DND-41 (cell line): ENCODE measurements at regions not wholly inside any gene's neighbourhood (a gene's known extent, or its start where the extent isn't known, plus 50 kb on each side); places are given as distances from the start of the nearest gene placed in this dataset.
"Not testable (repeated sequence)": the region's sequence is repeated elsewhere in the genome, so short reads cannot be mapped to it uniquely, and the experiment has no call there.

ENCODE experiments used
- ATAC-seq: fragments of 200-7000 bp; cut with Tn5 transposase; 3 replicates; pipeline ENCODE4 v1.9.1; 2021; ENCODE audit warnings: low read depth; ENCODE audit not compliant: insufficient read depth
- DNase-seq: peaks from one replicate; pipeline ENCODE4 v3.0.0-alpha.2; 2020
- H2AFZ ChIP-seq: 2 replicates; pipeline ENCODE4 v1.6.0; 2012; ENCODE audit warnings: low read depth, low read length
- H3K27ac ChIP-seq: 2 replicates; pipeline ENCODE4 v1.5.1; 2012; ENCODE audit warnings: low read length, inconsistent platforms
- H3K27me3 ChIP-seq: fragments of 200-600 bp; sonication (generic); 2 replicates; pipeline ENCODE4 v1.6.0; 2012; ENCODE audit warnings: low read length, mild to moderate bottlenecking, inconsistent platforms; ENCODE audit not compliant: insufficient read depth, poor library complexity
- H3K36me3 ChIP-seq: 2 replicates; pipeline ENCODE4 v1.5.1; 2012; ENCODE audit warnings: low read length, inconsistent platforms; ENCODE audit not compliant: insufficient read depth
- H3K4me1 ChIP-seq: 2 replicates; pipeline ENCODE4 v1.5.1; 2012; ENCODE audit warnings: mild to moderate bottlenecking, low read length; ENCODE audit not compliant: insufficient read depth
- H3K4me2 ChIP-seq: 2 replicates; pipeline ENCODE4 v1.6.0; 2012; ENCODE audit warnings: mild to moderate bottlenecking, moderate library complexity, low read length, inconsistent platforms; ENCODE audit not compliant: insufficient read depth
- H3K4me3 ChIP-seq, 2 experiments: fragments of 200-600 bp in 1 of 2; shearing (Covaris generic) in 1 of 2; 2 replicates each; pipeline ENCODE4 v1.5.1; 2012 to 2016; ENCODE audit warnings: inconsistent platforms in 2 of 2, low read length in 2 of 2, mild to moderate bottlenecking in 2 of 2, low read depth in 1 of 2, moderate library complexity in 1 of 2
- H3K79me2 ChIP-seq: 2 replicates; pipeline ENCODE4 v1.6.0; 2012; ENCODE audit warnings: low read length, inconsistent platforms; ENCODE audit not compliant: insufficient read depth
- H3K9ac ChIP-seq: 2 replicates; pipeline ENCODE4 v1.6.0; 2012; ENCODE audit warnings: low read depth, mild to moderate bottlenecking, inconsistent platforms, low read length, moderate library complexity
- H3K9me3 ChIP-seq: 2 replicates; pipeline ENCODE4 v1.5.1; 2012; ENCODE audit warnings: low read length, moderate library complexity, mild to moderate bottlenecking, inconsistent platforms; ENCODE audit not compliant: insufficient read depth, severe bottlenecking
- H4K20me1 ChIP-seq: 2 replicates; pipeline ENCODE4 v1.6.0; 2012; ENCODE audit warnings: low read length; ENCODE audit not compliant: insufficient read depth
- CTCF ChIP-seq: IDR thresholded peaks from 2 replicates; pipeline ENCODE4 v1.5.1; 2012; ENCODE audit warnings: borderline replicate concordance, low read length, moderate library complexity, mild to moderate bottlenecking; ENCODE audit not compliant: poor library complexity, severe bottlenecking; ENCODE audit errors: extremely low read depth
- EZH2 ChIP-seq: IDR thresholded peaks from 3 replicates; pipeline ENCODE4 v1.6.1; 2012; ENCODE audit warnings: borderline replicate concordance, low read depth, mild to moderate bottlenecking, moderate library complexity, low read length, inconsistent platforms; ENCODE audit not compliant: severe bottlenecking

GRCh38 chr14:48575772-48576171 lies 900.4 kb upstream of the MDGA2 start:
- no peak for DNase-seq
- ATAC-seq, result no peak
- H3K27ac ChIP-seq, result no peak overlapping the region
- no peak overlapping the region for H3K4me3 ChIP-seq
- TF ChIP-seq CTCF (no peak), EZH2 (no peak)
- no peaks in the 10 kb centered on the region for H3K9me3 ChIP-seq
- no peaks in the 10 kb centered on the region for H3K27me3 ChIP-seq
- H3K9ac ChIP-seq, result no peak overlapping the region
- H4K20me1 ChIP-seq, result no peaks in the 10 kb centered on the region
- H2AFZ ChIP-seq, result no peak overlapping the region
- H3K79me2 ChIP-seq, result no peaks in the 10 kb centered on the region
- no peaks in the 10 kb centered on the region for H3K36me3 ChIP-seq
- H3K4me2 ChIP-seq, result no peak overlapping the region
- no peaks in the 10 kb centered on the region for H3K4me1 ChIP-seq

GRCh38 chr14:48568688-48569087 lies 893.3 kb upstream of the MDGA2 start:
- Histone ChIP-seq H3K27ac (no peak overlapping the region), H3K79me2 (no peaks in the 10 kb centered on the region), H2AFZ (no peak overlapping the region), H4K20me1 (no peaks in the 10 kb centered on the region), H3K9ac (no peak overlapping the region), H3K4me2 (no peak overlapping the region), H3K4me3 (no peak overlapping the region), H3K27me3 (no peaks in the 10 kb centered on the region), H3K9me3 (no peaks in the 10 kb centered on the region), H3K36me3 (no peaks in the 10 kb centered on the region), H3K4me1 (no peaks in the 10 kb centered on the region)
- no peak for ATAC-seq
- DNase-seq, result no peak
- TF ChIP-seq EZH2 (no peak), CTCF (no peak)

GRCh38 chr14:48568252-48568651 lies 892.8 kb upstream of the MDGA2 start:
- H2AFZ ChIP-seq, result no peak overlapping the region
- TF ChIP-seq CTCF (no peak), EZH2 (no peak)

GRCh38 chr14:48563489-48563888 lies 888.1 kb upstream of the MDGA2 start:
- Histone ChIP-seq H3K9ac (no peak overlapping the region), H3K27me3 (no peaks in the 10 kb centered on the region), H4K20me1 (no peaks in the 10 kb centered on the region), H3K4me3 (no peak overlapping the region), H3K4me1 (no peaks in the 10 kb centered on the region), H3K27ac (no peak overlapping the region), H3K79me2 (no peaks in the 10 kb centered on the region), H3K4me2 (no peak overlapping the region), H3K36me3 (no peaks in the 10 kb centered on the region), H2AFZ (no peak overlapping the region), H3K9me3 (no peaks in the 10 kb centered on the region)
- DNase-seq (no peak), ATAC-seq (no peak)
- TF ChIP-seq CTCF (no peak), EZH2 (no peak)

More at GRCh38 chr14:48568252-48568651, 892.8 kb upstream of the MDGA2 start:
- H4K20me1 ChIP-seq, result no peaks in the 10 kb centered on the region
- no peak overlapping the region for H3K9ac ChIP-seq
- DNase-seq, result no peak
- no peak overlapping the region for H3K27ac ChIP-seq
- ATAC-seq, result no peak
- no peaks in the 10 kb centered on the region for H3K27me3 ChIP-seq
- no peaks in the 10 kb centered on the region for H3K4me1 ChIP-seq
- no peaks in the 10 kb centered on the region for H3K79me2 ChIP-seq
- H3K4me2 ChIP-seq, result no peak overlapping the region
- H3K9me3 ChIP-seq, result no peaks in the 10 kb centered on the region
- H3K4me3 ChIP-seq, result no peak overlapping the region
- H3K36me3 ChIP-seq, result no peaks in the 10 kb centered on the region

- H3K4me1 ChIP-seq, H3K9me3 ChIP-seq, H3K4me3 ChIP-seq, ATAC-seq, H3K4me2 ChIP-seq, H3K9ac ChIP-seq, H4K20me1 ChIP-seq, H3K79me2 ChIP-seq, H3K36me3 ChIP-seq, H2AFZ ChIP-seq, DNase-seq, H3K27ac ChIP-seq, H3K27me3 ChIP-seq: not testable (repeated sequence)
These were observed 886.0 kb upstream of the MDGA2 start for GRCh38 chr14:48561438-48561837.
